NB4 (cell line): ENCODE measurements at regions not wholly inside any gene's neighbourhood (a gene's known extent, or its start where the extent isn't known, plus 50 kb on each side); places are given as distances from the start of the nearest gene placed in this dataset.

Experiments used
- CTCF ChIP-seq: IDR thresholded peaks from one replicate; pipeline ENCODE4 v1.5.1; 2012; ENCODE audit warnings: low read depth, low read length
- MAX ChIP-seq: IDR thresholded peaks from 2 replicates; pipeline ENCODE4 v1.6.1; 2011; ENCODE audit warnings: low read depth, low read length

- TF ChIP-seq CTCF (no peak), MAX (no peak)
Observed at GRCh38 chr12:83271201-83271600, 584.5 kb downstream of the TMTC2 start.
